ENCODE measurements at regions not wholly inside any gene's neighbourhood (a gene's known extent, or its start where the extent isn't known, plus 50 kb on each side); places are given as distances from the start of the nearest gene placed in this dataset.

DNA sequence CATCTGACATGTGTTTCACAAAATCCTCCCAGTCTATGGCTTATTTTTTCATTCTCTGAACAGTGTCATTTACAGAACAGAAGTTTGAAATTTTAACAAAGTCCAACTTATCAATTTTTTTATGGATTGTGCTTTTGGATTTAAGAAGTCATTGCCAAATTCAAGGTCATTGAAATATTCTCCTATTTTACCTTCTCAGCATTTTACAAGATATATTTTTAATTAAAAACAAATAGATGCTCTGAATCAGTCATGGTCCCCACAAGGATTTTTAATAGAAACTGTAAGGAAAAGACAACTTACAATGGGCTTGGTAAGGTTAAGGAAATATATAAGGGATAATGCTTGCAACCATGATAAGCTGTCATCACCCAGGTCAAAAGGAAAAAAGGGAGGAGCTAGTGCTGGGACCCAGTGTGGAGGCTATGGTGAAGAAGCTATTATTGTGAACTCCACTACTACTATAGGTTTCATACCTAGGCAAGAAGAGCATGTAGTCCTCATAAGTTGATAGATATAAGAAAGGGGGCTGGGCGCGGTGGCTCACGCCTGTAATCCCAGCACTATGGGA lies 144.5 kb upstream of the KCNJ15 start:
- H3K36me3 ChIP-seq (ENCODE audit: control insufficient read depth, insufficient read depth, low read length), result no peaks in the 10 kb centered on the region
- TF ChIP-seq TCF7L2 (IDR thresholded peaks at IDR 0.05; ENCODE audit: low read depth, low read length) (no peak), POLR2AphosphoS5 (IDR thresholded peaks at IDR 0.05; ENCODE audit: low read depth, low read length) (no peak), REST (IDR thresholded peaks at IDR 0.05; ENCODE audit: insufficient read depth in 1 of 2, low read depth in 2 of 2, low read length in 1 of 2) (no peak), SIN3A (IDR thresholded peaks at IDR 0.05; ENCODE audit: borderline replicate concordance, insufficient read depth, low read depth, low read length) (no peak)
- TF ChIP-seq, protein P1, sequence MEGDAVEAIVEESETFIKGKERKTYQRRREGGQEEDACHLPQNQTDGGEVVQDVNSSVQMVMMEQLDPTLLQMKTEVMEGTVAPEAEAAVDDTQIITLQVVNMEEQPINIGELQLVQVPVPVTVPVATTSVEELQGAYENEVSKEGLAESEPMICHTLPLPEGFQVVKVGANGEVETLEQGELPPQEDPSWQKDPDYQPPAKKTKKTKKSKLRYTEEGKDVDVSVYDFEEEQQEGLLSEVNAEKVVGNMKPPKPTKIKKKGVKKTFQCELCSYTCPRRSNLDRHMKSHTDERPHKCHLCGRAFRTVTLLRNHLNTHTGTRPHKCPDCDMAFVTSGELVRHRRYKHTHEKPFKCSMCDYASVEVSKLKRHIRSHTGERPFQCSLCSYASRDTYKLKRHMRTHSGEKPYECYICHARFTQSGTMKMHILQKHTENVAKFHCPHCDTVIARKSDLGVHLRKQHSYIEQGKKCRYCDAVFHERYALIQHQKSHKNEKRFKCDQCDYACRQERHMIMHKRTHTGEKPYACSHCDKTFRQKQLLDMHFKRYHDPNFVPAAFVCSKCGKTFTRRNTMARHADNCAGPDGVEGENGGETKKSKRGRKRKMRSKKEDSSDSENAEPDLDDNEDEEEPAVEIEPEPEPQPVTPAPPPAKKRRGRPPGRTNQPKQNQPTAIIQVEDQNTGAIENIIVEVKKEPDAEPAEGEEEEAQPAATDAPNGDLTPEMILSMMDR (IDR thresholded peaks at IDR 0.05), result no peak
- intact Hi-C loops (cut with micrococcal nuclease; ENCODE audit: unreplicated experiment), result no loop called here

DNA sequence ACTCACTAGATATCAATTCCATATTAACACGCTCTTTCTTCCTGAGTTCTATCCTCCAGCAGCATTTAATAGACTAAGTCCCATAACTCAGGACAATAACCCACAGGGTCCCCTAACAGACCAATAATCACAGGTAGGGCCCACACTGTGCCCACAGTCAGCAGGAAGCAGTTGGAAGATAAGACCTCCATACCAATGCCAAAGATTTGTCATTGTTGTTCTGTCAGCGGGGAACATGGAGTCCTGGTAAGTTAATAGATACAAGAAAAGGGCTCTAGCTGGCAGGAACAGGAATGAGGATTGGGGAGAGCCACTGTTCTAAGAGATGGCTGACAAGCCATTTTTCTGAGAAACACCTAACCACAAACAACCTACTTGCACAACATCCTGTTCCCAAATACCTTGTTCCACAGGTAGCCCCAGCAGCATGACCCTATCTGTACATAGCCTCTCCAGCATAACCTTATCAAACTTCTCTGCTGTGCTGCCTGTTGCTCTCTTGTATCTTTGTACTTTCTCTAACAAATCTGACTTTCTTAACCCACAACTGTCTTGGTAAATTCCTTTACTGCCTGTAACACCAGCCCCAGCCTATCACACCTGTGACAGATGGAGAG lies 142.0 kb upstream of the KCNJ15 start:
- DNase-seq (ENCODE audit: low read depth, low spot score) (no peak), ATAC-seq (no peak)
- Histone ChIP-seq H3K27me3 (ENCODE audit: control insufficient read depth, insufficient read depth, low read length) (no peaks in the 10 kb centered on the region; the same call in 1 of the 2 replicates), H3K27ac (ENCODE audit: low read length) (no peak overlapping the region), H3K4me3 (ENCODE audit: low read depth in 2 of 2, low read length in 2 of 2) (no peak overlapping the region), H3K4me1 (ENCODE audit: control insufficient read depth, insufficient read depth, low read length) (no peaks in the 10 kb centered on the region), H3K9me3 (ENCODE audit: control insufficient read depth, insufficient read depth, low read depth, low read length) (no peaks in the 10 kb centered on the region), H3K36me3 (ENCODE audit: control insufficient read depth, insufficient read depth, low read length) (no peaks in the 10 kb centered on the region)
- in situ Hi-C loops (cut with HindIII; ENCODE audit: low pct_unique_long_range_greater_than_20kb, low sequenced_read_pairs) (no loop called here), intact Hi-C loops (cut with micrococcal nuclease; ENCODE audit: unreplicated experiment) (no loop called here)
- CTCF ChIA-PET, result no interaction called here
- TF ChIP-seq POLR2AphosphoS5 (IDR thresholded peaks at IDR 0.05; ENCODE audit: low read depth, low read length) (no peak), TCF7L2 (IDR thresholded peaks at IDR 0.05; ENCODE audit: low read depth, low read length) (no peak), SIN3A (IDR thresholded peaks at IDR 0.05; ENCODE audit: borderline replicate concordance, insufficient read depth, low read depth, low read length) (no peak), REST (IDR thresholded peaks at IDR 0.05; ENCODE audit: insufficient read depth in 1 of 2, low read depth in 2 of 2, low read length in 1 of 2) (no peak)
- TF ChIP-seq, protein P1 (IDR thresholded peaks at IDR 0.05), result no peak
- no TSS peak for BruUV-seq (replicated peaks)
- POLR2A ChIA-PET, result no interaction called here

More for the DNA sequence above, 144.5 kb upstream of the KCNJ15 start:
- DNase-seq (ENCODE audit: low read depth, low spot score), result no peak
- no peak for ATAC-seq
- in situ Hi-C loops (cut with HindIII; ENCODE audit: low pct_unique_long_range_greater_than_20kb, low sequenced_read_pairs), result no loop called here
- H3K27ac ChIP-seq (ENCODE audit: low read length), result no peak overlapping the region
- POLR2A ChIA-PET, result interaction anchor here (0.7 kb wide), 1 partner anchor 647 kb away, joined by 4 read pairs; no protein-coding TSS in a partner anchor
- H3K27me3 ChIP-seq (ENCODE audit: control insufficient read depth, insufficient read depth, low read length), result no peaks in the 10 kb centered on the region
- no TSS peak for BruUV-seq (replicated peaks)
- H3K9me3 ChIP-seq (ENCODE audit: control insufficient read depth, insufficient read depth, low read depth, low read length), result no peaks in the 10 kb centered on the region
- H3K4me3 ChIP-seq (ENCODE audit: low read depth in 2 of 2, low read length in 2 of 2), result no peak overlapping the region
- H3K4me1 ChIP-seq (ENCODE audit: control insufficient read depth, insufficient read depth, low read length), result no peaks in the 10 kb centered on the region
- CTCF ChIA-PET, result no interaction called here
